ENCODE measurements at regions not wholly inside any gene's neighbourhood (a gene's known extent, or its start where the extent isn't known, plus 50 kb on each side); places are given as distances from the start of the nearest gene placed in this dataset.

- no peak for TF ChIP-seq CTCF (IDR thresholded peaks at IDR 0.05)
- no peak for TF ChIP-seq CHD2 (IDR thresholded peaks at IDR 0.05; ENCODE audit: low read length, partially characterized antibody)
- no peak for TF ChIP-seq POLR2A (IDR thresholded peaks at IDR 0.05; ENCODE audit: low read length)
- TF ChIP-seq USF2 (IDR thresholded peaks at IDR 0.05): no peak
- TF ChIP-seq REST (IDR thresholded peaks at IDR 0.05): no peak
- no peak for TF ChIP-seq MAX (IDR thresholded peaks at IDR 0.05)
These were observed 361.8 kb downstream of the TMEM121 start for GRCh38 chr14:105888151-105888550.
